NCI-H748 (cell line): ENCODE measurements at regions not wholly inside any gene's neighbourhood (a gene's known extent, or its start where the extent isn't known, plus 50 kb on each side); places are given as distances from the start of the nearest gene placed in this dataset.
A peak's percentile ranks its signal among the peaks of the same experiment; 100 is the strongest.
"Not testable (repeated sequence)": the region's sequence is repeated elsewhere in the genome, so short reads cannot be mapped to it uniquely, and the experiment has no call there.

Source experiments
- DNase-seq: peaks from one replicate; lab custom pipeline; 2025; ENCODE audit not compliant: unreplicated experiment; lab: John Stamatoyannopoulos, UW

- DNase-seq: not testable (repeated sequence)
Observed at GRCh38 chr2:95654897-95655296, 63.1 kb downstream of the TRIM43 start.

- DNase-seq: not testable (repeated sequence)
Observed at GRCh38 chr2:95656553-95656952, 64.8 kb downstream of the TRIM43 start.

GRCh38 chr2:95657937-95658336 lies 66.1 kb downstream of the TRIM43 start:
- not testable (repeated sequence) for DNase-seq

GRCh38 chr2:95660766-95661562 lies 69.2 kb downstream of the TRIM43 start:
- not testable (repeated sequence) for DNase-seq

GRCh38 chr2:95663471-95664441 lies 72.0 kb downstream of the TRIM43 start:
- peak; percentile 12 for DNase-seq

- not testable (repeated sequence) for DNase-seq
Observed at GRCh38 chr2:95666636-95667035, 74.8 kb downstream of the TRIM43 start.

- DNase-seq: no peak
Observed at GRCh38 chr2:95667480-95667879, 75.7 kb downstream of the TRIM43 start.

GRCh38 chr2:95668934-95669333 lies 77.1 kb downstream of the TRIM43 start:
- not testable (repeated sequence) for DNase-seq

- no peak for DNase-seq
Observed at GRCh38 chr2:95669441-95669991, 77.7 kb downstream of the TRIM43 start.

- DNase-seq: no peak
Observed at GRCh38 chr2:95670167-95670566, 78.4 kb downstream of the TRIM43 start.

GRCh38 chr2:95670686-95671085 lies 78.9 kb downstream of the TRIM43 start:
- no peak for DNase-seq

- DNase-seq: not testable (repeated sequence)
Observed at GRCh38 chr2:95671171-95671570, 79.4 kb downstream of the TRIM43 start.

GRCh38 chr2:95671992-95672391 lies 80.2 kb downstream of the TRIM43 start:
- DNase-seq: not testable (repeated sequence)

GRCh38 chr2:95672500-95672899 lies 80.7 kb downstream of the TRIM43 start:
- DNase-seq: peak; percentile 21

GRCh38 chr2:95674186-95674585 lies 82.4 kb downstream of the TRIM43 start:
- DNase-seq: no peak

GRCh38 chr2:95676573-95676972 lies 84.8 kb downstream of the TRIM43 start:
- not testable (repeated sequence) for DNase-seq

GRCh38 chr2:95677346-95677745 lies 85.5 kb downstream of the TRIM43 start:
- DNase-seq: no peak

- DNase-seq: not testable (repeated sequence)
Observed at GRCh38 chr2:95677833-95678232, 86.0 kb downstream of the TRIM43 start.

GRCh38 chr2:95681158-95681557 lies 89.4 kb downstream of the TRIM43 start:
- not testable (repeated sequence) for DNase-seq

GRCh38 chr2:95681589-95682081 lies 89.8 kb downstream of the TRIM43 start:
- DNase-seq: not testable (repeated sequence)

- DNase-seq: not testable (repeated sequence)
Observed at GRCh38 chr2:95682889-95683517, 91.2 kb downstream of the TRIM43 start.
